GM23248 (cell line): ENCODE measurements at regions not wholly inside any gene's neighbourhood (a gene's known extent, or its start where the extent isn't known, plus 50 kb on each side); places are given as distances from the start of the nearest gene placed in this dataset.

Experiments used
- DNase-seq: peaks from one replicate; pipeline ENCODE4 v3.0.0-alpha.2; 2015
- H2AFZ ChIP-seq: fragments of 200-600 bp; sonication (generic); 2 replicates; pipeline ENCODE4 v1.6.1; 2016; ENCODE audit warnings: antibody characterized with exemption
- H3F3A ChIP-seq: fragments of 200-600 bp; sonication (generic); 2 replicates; pipeline ENCODE4 v1.6.1; 2016; ENCODE audit warnings: mild to moderate bottlenecking, antibody characterized with exemption, mixed run types; ENCODE audit not compliant: insufficient read depth
- H3K27ac ChIP-seq: fragments of 200-600 bp; sonication (generic); 2 replicates; pipeline ENCODE4 v1.5.1; 2016; ENCODE audit warnings: mild to moderate bottlenecking
- H3K27me3 ChIP-seq: fragments of 200-600 bp; sonication (generic); replicated peaks from 2 replicates; pipeline ENCODE4 v1.6.1; 2016; ENCODE audit warnings: mild to moderate bottlenecking; ENCODE audit not compliant: insufficient read depth
- H3K36me3 ChIP-seq: fragments of 200-600 bp; sonication (generic); 2 replicates; pipeline ENCODE4 v1.6.1; 2016; ENCODE audit warnings: low read depth, mild to moderate bottlenecking
- H3K4me1 ChIP-seq: fragments of 200-600 bp; sonication (generic); 2 replicates; pipeline ENCODE4 v1.6.1; 2016; ENCODE audit warnings: mild to moderate bottlenecking; ENCODE audit not compliant: insufficient read depth
- H3K4me2 ChIP-seq: fragments of 200-600 bp; sonication (generic); one replicate; pipeline ENCODE4 v1.6.1; 2016; ENCODE audit warnings: mild to moderate bottlenecking; ENCODE audit not compliant: unreplicated experiment
- H3K4me3 ChIP-seq: fragments of 200-600 bp; sonication (generic); 2 replicates; pipeline ENCODE4 v1.5.1; 2016; ENCODE audit warnings: mild to moderate bottlenecking
- H3K79me2 ChIP-seq: fragments of 200-600 bp; sonication (generic); 2 replicates; pipeline ENCODE4 v1.6.1; 2016; ENCODE audit warnings: mild to moderate bottlenecking; ENCODE audit not compliant: insufficient read depth
- H3K9ac ChIP-seq: fragments of 200-600 bp; sonication (generic); 2 replicates; pipeline ENCODE4 v1.6.1; 2016; ENCODE audit warnings: mild to moderate bottlenecking
- H3K9me2 ChIP-seq: fragments of 200-600 bp; sonication (generic); 2 replicates; pipeline ENCODE4 v1.6.1; 2016; ENCODE audit warnings: mixed run types, mild to moderate bottlenecking, moderate library complexity; ENCODE audit not compliant: insufficient read depth
- H3K9me3 ChIP-seq: fragments of 200-600 bp; sonication (generic); one replicate; pipeline ENCODE4 v1.6.1; 2017; ENCODE audit warnings: low read depth
- H4K20me1 ChIP-seq: fragments of 200-600 bp; sonication (generic); 2 replicates; pipeline ENCODE4 v1.6.0; 2016; ENCODE audit not compliant: insufficient read depth
- EZH2 ChIP-seq: fragments of 200-600 bp; sonication (generic); IDR thresholded peaks from 2 replicates; pipeline ENCODE4 v1.6.1; 2018; ENCODE audit warnings: antibody characterized with exemption, mild to moderate bottlenecking; ENCODE audit not compliant: insufficient read depth, poor library complexity, severe bottlenecking
- EZH2phosphoT487 ChIP-seq: fragments of 200-600 bp; sonication (generic); IDR thresholded peaks from 2 replicates; pipeline ENCODE4 v1.6.1; 2018; ENCODE audit warnings: antibody characterized with exemption, moderate library complexity, mild to moderate bottlenecking, low read depth; ENCODE audit not compliant: insufficient read depth
- WGBS, 2 experiments: methylation state at CpG; one replicate each; pipeline ENCODE4 v1.1.6; 2015 to 2017; ENCODE audit warnings: low lambda C conversion rate in 2 of 2, low coverage in 1 of 2; ENCODE audit errors: missing lambda C conversion rate in 2 of 2; 5-methylcytosine and 5-hydroxymethylcytosine counted together
- in situ Hi-C: fragments of 300-500 bp; cut with MboI; formaldehyde crosslinking; loops from 2 replicates; pipeline ENCODE4 v1.15.0; 2020

DNA sequence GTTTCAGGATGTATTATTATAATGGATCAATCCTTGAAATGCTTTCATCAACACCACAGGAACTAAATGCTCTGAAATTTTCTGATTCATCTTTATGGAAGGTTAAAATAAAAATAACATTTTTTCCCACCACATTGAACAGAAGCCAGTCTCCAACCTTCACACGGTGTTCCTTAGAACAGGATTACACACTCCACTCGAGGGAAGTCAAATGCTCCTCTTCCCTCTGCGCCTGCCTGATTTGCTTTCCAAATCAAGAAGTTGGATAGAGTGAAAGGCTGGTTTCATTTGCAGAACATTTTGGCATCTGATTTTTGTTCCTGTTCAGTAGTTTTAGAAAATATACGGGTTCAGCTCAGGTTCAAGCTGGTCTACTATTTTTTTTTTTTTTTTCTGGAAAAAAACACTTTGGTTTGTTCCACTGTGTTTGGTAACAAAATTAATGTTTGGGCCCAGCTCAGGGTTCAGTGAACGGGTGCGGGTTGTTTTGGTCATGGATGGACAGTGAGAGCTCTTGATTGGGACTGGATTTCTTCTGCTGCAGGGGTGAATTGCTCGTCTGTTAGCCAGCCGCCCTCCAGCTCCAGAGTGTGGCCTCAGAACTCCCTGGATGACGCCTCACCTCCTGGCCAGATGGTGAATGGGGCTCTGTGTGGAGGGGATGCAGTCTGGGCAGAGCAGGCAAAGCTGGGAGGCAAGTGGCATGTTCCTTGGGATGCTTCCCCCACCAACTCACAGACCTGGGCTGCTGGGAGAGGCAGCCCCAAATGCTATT, 82.4 kb upstream of the STC2 start:
- Histone ChIP-seq H3K27me3 (no peaks in the 10 kb centered on the region), H3K4me3 (no peak overlapping the region), H3K27ac (no peak overlapping the region), H4K20me1 (no peaks in the 10 kb centered on the region), H3K9me2 (no peaks in the 10 kb centered on the region), H3K36me3 (no peaks in the 10 kb centered on the region), H3K9me3 (no peaks in the 10 kb centered on the region), H3K9ac (no peak overlapping the region), H3F3A (no peaks in the 10 kb centered on the region), H2AFZ (no peak overlapping the region), H3K4me2 (no peak overlapping the region), H3K4me1 (no peaks in the 10 kb centered on the region), H3K79me2 (no peaks in the 10 kb centered on the region)
- TF ChIP-seq EZH2 (no peak), EZH2phosphoT487 (no peak)
- 72 to 73% methylated on average over 9 of the region's 9 CpGs for WGBS, 2 experiments
- no peak for DNase-seq
- in situ Hi-C loops = no loop called here

DNA sequence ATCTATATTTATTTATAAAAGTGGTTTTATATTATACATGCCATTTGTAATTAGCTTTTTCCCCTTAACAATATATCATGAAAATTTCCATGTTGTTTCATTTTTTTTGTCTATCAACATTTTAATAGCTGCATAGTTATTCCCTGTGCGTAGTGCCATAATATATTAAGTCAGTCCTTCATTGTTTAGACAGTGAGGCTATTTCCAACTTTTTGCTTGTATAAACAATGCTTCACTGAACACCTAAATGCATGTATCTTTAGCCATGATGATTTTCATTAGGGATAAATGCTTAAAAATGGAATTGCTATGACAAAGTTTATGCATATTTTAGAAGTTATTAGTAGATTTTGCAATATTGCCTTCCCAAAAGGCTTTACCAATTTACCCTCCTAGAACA, 80.7 kb upstream of the STC2 start:
- no peaks in the 10 kb centered on the region for H3F3A ChIP-seq
- H3K4me3 ChIP-seq = no peak overlapping the region
- no peak overlapping the region for H3K27ac ChIP-seq
- H3K4me2 ChIP-seq = no peak overlapping the region
- H3K9me2 ChIP-seq = no peaks in the 10 kb centered on the region
- TF ChIP-seq EZH2phosphoT487 = no peak
- no peak for TF ChIP-seq EZH2
- H3K27me3 ChIP-seq = no peaks in the 10 kb centered on the region
- DNase-seq = no peak
- no peaks in the 10 kb centered on the region for H3K79me2 ChIP-seq
- H3K9me3 ChIP-seq = no peaks in the 10 kb centered on the region
- no peak overlapping the region for H2AFZ ChIP-seq
- 68 to 70% methylated on average over 1 of the region's 1 CpG for WGBS, 2 experiments
- no peaks in the 10 kb centered on the region for H3K36me3 ChIP-seq
- H4K20me1 ChIP-seq = no peaks in the 10 kb centered on the region
- H3K9ac ChIP-seq = no peak overlapping the region
- no peaks in the 10 kb centered on the region for H3K4me1 ChIP-seq
- in situ Hi-C loops = no loop called here

DNA sequence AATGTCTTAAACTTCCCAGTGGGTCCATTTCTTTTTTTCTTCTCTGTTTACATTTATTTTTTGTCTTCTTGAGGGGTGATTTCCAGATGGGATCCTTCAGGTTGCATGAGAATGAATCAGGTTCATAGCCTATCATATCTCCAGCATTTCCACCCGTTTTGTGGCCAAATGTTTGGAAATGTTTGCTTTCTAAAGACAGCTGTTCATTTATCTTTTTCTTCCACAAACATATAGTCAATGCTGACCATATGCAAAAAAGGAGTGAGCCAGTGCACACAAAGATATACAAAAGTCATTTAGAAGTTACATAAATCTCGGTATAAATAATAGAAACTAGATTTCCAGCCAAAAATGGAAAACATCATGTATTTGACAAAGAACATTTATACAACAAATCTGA, 71.6 kb upstream of the STC2 start:
- H3K27ac ChIP-seq = no peak overlapping the region

DNA sequence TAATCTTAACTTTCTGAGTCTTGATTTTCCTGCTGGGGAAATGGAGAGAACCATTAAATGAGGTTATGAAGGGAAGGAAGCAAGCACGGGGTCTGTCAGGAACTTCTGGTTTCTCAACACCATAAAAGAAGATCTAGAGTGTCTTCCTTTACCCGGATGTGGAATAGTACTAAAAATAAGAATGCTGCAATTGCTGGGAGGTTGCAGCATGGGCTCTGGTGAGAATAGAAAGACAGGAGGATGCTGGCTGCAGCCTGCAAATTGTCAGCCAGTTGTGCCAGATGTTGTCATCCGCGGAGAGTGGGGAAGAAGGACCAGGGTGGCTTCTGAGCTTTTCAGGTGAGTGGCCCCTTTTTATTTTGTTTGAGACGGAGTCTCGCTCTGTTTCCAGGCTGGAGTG, 69.3 kb upstream of the STC2 start:
- no peaks in the 10 kb centered on the region for H3K79me2 ChIP-seq
- no peak overlapping the region for H3K4me3 ChIP-seq
- in situ Hi-C loops = no loop called here
- no peaks in the 10 kb centered on the region for H3K9me2 ChIP-seq
- no peaks in the 10 kb centered on the region for H3K36me3 ChIP-seq
- H2AFZ ChIP-seq = no peak overlapping the region
- no peak overlapping the region for H3K27ac ChIP-seq
- H3K4me1 ChIP-seq = peaks cover 14% of the 10 kb centered on the region; the same call in 1 of the 2 replicates
- peak; percentile 5 for DNase-seq
- TF ChIP-seq EZH2phosphoT487 = no peak
- TF ChIP-seq EZH2 = no peak
- H3K4me2 ChIP-seq = no peak overlapping the region
- no peak overlapping the region for H3K9ac ChIP-seq
- no peaks in the 10 kb centered on the region for H3F3A ChIP-seq
- 49 to 50% methylated on average over 6 of the region's 6 CpGs for WGBS, 2 experiments
- no peaks in the 10 kb centered on the region for H3K9me3 ChIP-seq
- H3K27me3 ChIP-seq = no peaks in the 10 kb centered on the region
- no peaks in the 10 kb centered on the region for H4K20me1 ChIP-seq

More for the DNA sequence above, 71.6 kb upstream of the STC2 start:
- Histone ChIP-seq H3K36me3 (no peaks in the 10 kb centered on the region), H3K27me3 (no peaks in the 10 kb centered on the region), H3K9ac (no peak overlapping the region), H4K20me1 (no peaks in the 10 kb centered on the region), H3K4me2 (no peak overlapping the region), H3F3A (no peaks in the 10 kb centered on the region), H3K4me1 (peaks cover 12% of the 10 kb centered on the region; the same call in 1 of the 2 replicates), H2AFZ (no peak overlapping the region), H3K9me3 (no peaks in the 10 kb centered on the region), H3K4me3 (no peak overlapping the region), H3K9me2 (no peaks in the 10 kb centered on the region), H3K79me2 (no peaks in the 10 kb centered on the region)
- WGBS, 2 experiments = 55 to 56% methylated on average over 2 of the region's 2 CpGs
- no peak for DNase-seq
- in situ Hi-C loops = no loop called here
- TF ChIP-seq EZH2phosphoT487 (no peak), EZH2 (no peak)
